Gastrocnemius medialis (tissue), 4 donors: ENCODE measurements at regions not wholly inside any gene's neighbourhood (a gene's known extent, or its start where the extent isn't known, plus 50 kb on each side); places are given as distances from the start of the nearest gene placed in this dataset.

Source experiments
- ATAC-seq, 2 donors: fragments of 150-250 bp; one replicate each; pipeline ENCODE4 v1.9.1; 2016
- DNase-seq, 2 donors: peaks; one replicate each; pipeline ENCODE4 v3.0.0-alpha.2; 2019
- H3K27ac ChIP-seq, 4 donors: fragments of 200-600 bp; sonication (generic); 1 replicate in 1 of 4; 2 replicates in 3 of 4; pipeline ENCODE4 v1.5.1; 2016 to 2018; ENCODE audit warnings: mild to moderate bottlenecking in 2 of 4, moderate library complexity in 1 of 4
- H3K27me3 ChIP-seq, 3 donors: fragments of 200-600 bp; sonication (generic) in 2 of 3; 1 replicate in 1 of 3; 2 replicates in 2 of 3; pipeline versions ENCODE4 v1.5.1 to v1.6.0; 2016 to 2019; ENCODE audit warnings: mild to moderate bottlenecking in 1 of 3, moderate library complexity in 1 of 3
- H3K36me3 ChIP-seq, 2 donors: fragments of 200-600 bp; sonication (generic) in 1 of 2; one replicate each; pipeline ENCODE4 v1.5.1; 2017 to 2018
- H3K4me1 ChIP-seq, 2 donors: fragments of 200-600 bp; sonication (generic) in 1 of 2; one replicate each; pipeline ENCODE4 v1.5.1; 2016 to 2017; ENCODE audit warnings: mild to moderate bottlenecking in 2 of 2
- H3K4me3 ChIP-seq, 4 donors: fragments of 200-600 bp; sonication (generic) in 3 of 4; 1 replicate in 1 of 4; 2 replicates in 3 of 4; pipeline ENCODE4 v1.5.1; 2016 to 2019; ENCODE audit warnings: mild to moderate bottlenecking in 2 of 4
- H3K9me3 ChIP-seq, 3 donors: fragments of 200-600 bp; sonication (generic) in 2 of 3; 1 replicate in 1 of 3; 2 replicates in 2 of 3; pipeline ENCODE4 v1.5.1; 2016 to 2019
- CTCF ChIP-seq, 5 experiments: fragments of 450-650 bp in 3 of 5; fragments of 200-600 bp in 2 of 5; sonication (generic) in 2 of 5; IDR thresholded peaks in 4 of 5; conservative IDR thresholded peaks in 1 of 5; 1 replicate in 4 of 5; 2 replicates in 1 of 5; pipeline ENCODE4 v1.5.1; 2016 to 2019; ENCODE audit warnings: antibody characterized with exemption in 5 of 5, mild to moderate bottlenecking in 3 of 5, moderate library complexity in 3 of 5
- POLR2A ChIP-seq, 2 donors: fragments of 450-650 bp; IDR thresholded peaks; one replicate each; pipeline ENCODE4 v1.6.1; 2017; ENCODE audit warnings: antibody characterized with exemption in 2 of 2, mild to moderate bottlenecking in 2 of 2, moderate library complexity in 2 of 2
- in situ Hi-C, 4 donors: fragments of 200-750 bp; cut with MboI; loops; one replicate each; pipeline versions ENCODE4 v1.15.0 to v1.8.0; 2017; ENCODE audit warnings: low sequenced_read_pairs in 4 of 4
- intact Hi-C: fragments of 100-400 bp; cut with DNase I; formaldehyde crosslinking; loops from one replicate; pipeline ENCODE4 v1.15.1; 2023; ENCODE audit warnings: low total_unique reads

- no peaks in the 10 kb centered on the region for H3K36me3 ChIP-seq
These were observed 404.9 kb downstream of the CDK5RAP2 start for GRCh38 chr9:120175031-120175430.

GRCh38 chr9:120161776-120162175 is 418.2 kb downstream of the CDK5RAP2 start:
- TF ChIP-seq POLR2A (IDR thresholded peaks at IDR 0.05), result no peak
- no peak for TF ChIP-seq CTCF (IDR thresholded peaks at IDR 0.05 in 4 of 5, conservative IDR thresholded peaks at IDR 0.05 in 1 of 5)
- H3K27ac ChIP-seq, result no peak overlapping the region
- H3K9me3 ChIP-seq, result no peaks in the 10 kb centered on the region
- DNase-seq, result no peak
- no peaks in the 10 kb centered on the region for H3K4me1 ChIP-seq
- no peak for ATAC-seq
- H3K36me3 ChIP-seq, result no peaks in the 10 kb centered on the region
- no peak overlapping the region for H3K4me3 ChIP-seq
- intact Hi-C loops (no loop called here), in situ Hi-C loops (no loop called here)
- no peaks in the 10 kb centered on the region for H3K27me3 ChIP-seq

More at GRCh38 chr9:120175031-120175430, 404.9 kb downstream of the CDK5RAP2 start:
- TF ChIP-seq CTCF (IDR thresholded peaks at IDR 0.05 in 4 of 5, conservative IDR thresholded peaks at IDR 0.05 in 1 of 5) (no peak), POLR2A (IDR thresholded peaks at IDR 0.05) (no peak)
- H3K9me3 ChIP-seq, result no peaks in the 10 kb centered on the region
- in situ Hi-C loops (no loop called here), intact Hi-C loops (no loop called here)
- ATAC-seq, result no peak
- H3K27ac ChIP-seq, result no peak overlapping the region
- no peaks in the 10 kb centered on the region for H3K27me3 ChIP-seq
- DNase-seq, result no peak
- H3K4me3 ChIP-seq, result no peak overlapping the region
- H3K4me1 ChIP-seq, result no peaks in the 10 kb centered on the region

GRCh38 chr9:120158221-120158620 is 421.7 kb downstream of the CDK5RAP2 start:
- no peak for ATAC-seq
- H3K9me3 ChIP-seq, result no peaks in the 10 kb centered on the region
- H3K4me1 ChIP-seq, result no peaks in the 10 kb centered on the region
- no peak overlapping the region for H3K27ac ChIP-seq
- H3K27me3 ChIP-seq, result no peaks in the 10 kb centered on the region
- no peak overlapping the region for H3K4me3 ChIP-seq
- in situ Hi-C loops, result no loop called here
- no peak for TF ChIP-seq CTCF (IDR thresholded peaks at IDR 0.05 in 4 of 5, conservative IDR thresholded peaks at IDR 0.05 in 1 of 5)
- DNase-seq, result no peak
- H3K36me3 ChIP-seq, result no peaks in the 10 kb centered on the region
- intact Hi-C loops, result no loop called here

GRCh38 chr9:120156376-120156775 is 423.6 kb downstream of the CDK5RAP2 start:
- Histone ChIP-seq H3K4me1 (no peaks in the 10 kb centered on the region), H3K27ac (no peak overlapping the region), H3K4me3 (no peak overlapping the region), H3K27me3 (no peaks in the 10 kb centered on the region), H3K9me3 (no peaks in the 10 kb centered on the region), H3K36me3 (no peaks in the 10 kb centered on the region)
- no peak for TF ChIP-seq CTCF (IDR thresholded peaks at IDR 0.05 in 4 of 5, conservative IDR thresholded peaks at IDR 0.05 in 1 of 5)
- no peak for TF ChIP-seq POLR2A (IDR thresholded peaks at IDR 0.05)
- no peak for ATAC-seq
- no peak for DNase-seq
- intact Hi-C loops (no loop called here), in situ Hi-C loops (no loop called here)

GRCh38 chr9:120153258-120153657 is 426.7 kb downstream of the CDK5RAP2 start:
- Histone ChIP-seq H3K9me3 (no peaks in the 10 kb centered on the region), H3K4me3 (no peak overlapping the region), H3K4me1 (no peaks in the 10 kb centered on the region), H3K36me3 (no peaks in the 10 kb centered on the region), H3K27me3 (no peaks in the 10 kb centered on the region), H3K27ac (no peak overlapping the region)
- DNase-seq (no peak), ATAC-seq (no peak)
- intact Hi-C loops, result no loop called here
- in situ Hi-C loops, result no loop called here
- TF ChIP-seq POLR2A (IDR thresholded peaks at IDR 0.05) (no peak), CTCF (IDR thresholded peaks at IDR 0.05 in 4 of 5, conservative IDR thresholded peaks at IDR 0.05 in 1 of 5) (no peak)
